HEK293 (cell line): ENCODE measurements at regions not wholly inside any gene's neighbourhood (a gene's known extent, or its start where the extent isn't known, plus 50 kb on each side); places are given as distances from the start of the nearest gene placed in this dataset.

ENCODE experiments used
- CTCF ChIP-seq: fragments of 450-650 bp; formaldehyde crosslinking; IDR thresholded peaks from 2 replicates; pipeline ENCODE4 v1.5.1; 2016; ENCODE audit warnings: missing biosample characterization, missing genetic modification characterization
- MYNN ChIP-seq: fragments of 450-650 bp; formaldehyde crosslinking; IDR thresholded peaks from 2 replicates; pipeline ENCODE4 v1.5.1; 2016; ENCODE audit warnings: missing biosample characterization, missing genetic modification characterization, borderline replicate concordance
- ZBTB21 ChIP-seq: fragments of 450-650 bp; formaldehyde crosslinking; IDR thresholded peaks from 2 replicates; pipeline ENCODE4 v1.5.1; 2017; ENCODE audit warnings: missing biosample characterization, missing genetic modification characterization
- ZNF133 ChIP-seq: fragments of 450-650 bp; formaldehyde crosslinking; IDR thresholded peaks from 2 replicates; pipeline ENCODE4 v1.5.1; 2016; ENCODE audit warnings: missing biosample characterization, missing genetic modification characterization
- ZNF16 ChIP-seq: fragments of 450-650 bp; formaldehyde crosslinking; IDR thresholded peaks from 2 replicates; pipeline ENCODE4 v1.5.1; 2016; ENCODE audit warnings: low read depth, missing biosample characterization, missing genetic modification characterization
- ZNF174 ChIP-seq: fragments of 450-650 bp; formaldehyde crosslinking; IDR thresholded peaks from 2 replicates; pipeline ENCODE4 v1.5.0; 2017; ENCODE audit warnings: missing biosample characterization, mild to moderate bottlenecking, missing genetic modification characterization
- ZNF211 ChIP-seq: fragments of 450-650 bp; formaldehyde crosslinking; IDR thresholded peaks from 2 replicates; pipeline ENCODE4 v1.5.1; 2016; ENCODE audit warnings: low read depth, missing biosample characterization, missing genetic modification characterization
- ZNF501 ChIP-seq: fragments of 450-650 bp; formaldehyde crosslinking; IDR thresholded peaks from 2 replicates; pipeline ENCODE4 v1.5.1; 2016; ENCODE audit warnings: missing biosample characterization, missing genetic modification characterization
- ZNF544 ChIP-seq: fragments of 450-650 bp; formaldehyde crosslinking; IDR thresholded peaks from 2 replicates; pipeline ENCODE4 v1.5.0; 2017; ENCODE audit warnings: missing biosample characterization, missing genetic modification characterization
- ZNF549 ChIP-seq: fragments of 450-650 bp; IDR thresholded peaks from 2 replicates; pipeline ENCODE4 v1.5.1; 2018; ENCODE audit warnings: missing biosample characterization, missing genetic modification characterization, mild to moderate bottlenecking, inconsistent platforms, moderate library complexity
- ZNF645 ChIP-seq: fragments of 450-650 bp; formaldehyde crosslinking; IDR thresholded peaks from 2 replicates; pipeline ENCODE4; 2016; ENCODE audit warnings: missing biosample characterization, missing genetic modification characterization
- ZSCAN5A ChIP-seq: fragments of 450-650 bp; formaldehyde crosslinking; IDR thresholded peaks from 2 replicates; pipeline ENCODE4 v1.5.1; 2016; ENCODE audit warnings: missing biosample characterization, missing genetic modification characterization

- TF ChIP-seq CTCF: no peak
- TF ChIP-seq ZNF501: no peak
- TF ChIP-seq ZBTB21: no peak
- no peak for TF ChIP-seq ZNF211 (tag by site-specific recombination)
- no peak for TF ChIP-seq ZNF544 (tag by site-specific recombination)
- TF ChIP-seq ZNF549 (tag by site-specific recombination): no peak
- TF ChIP-seq ZNF174 (tag by site-specific recombination): no peak
- no peak for TF ChIP-seq ZNF16 (tag by site-specific recombination)
- no peak for TF ChIP-seq ZNF133 (tag by site-specific recombination)
- no peak for TF ChIP-seq ZNF645 (tag by site-specific recombination)
- no peak for TF ChIP-seq ZSCAN5A (tag by site-specific recombination)
- TF ChIP-seq MYNN (tag by site-specific recombination): no peak
Observed at GRCh38 chrX:87895421-87895820, 377.8 kb downstream of the KLHL4 start.
